ENCODE measurements at regions not wholly inside any gene's neighbourhood (a gene's known extent, or its start where the extent isn't known, plus 50 kb on each side); places are given as distances from the start of the nearest gene placed in this dataset.

GRCh38 chr7:88490161-88490560, 183.5 kb upstream of the STEAP4 start:
- no peak for DNase-seq (ENCODE audit: low spot score)
- TF ChIP-seq, protein P1, sequence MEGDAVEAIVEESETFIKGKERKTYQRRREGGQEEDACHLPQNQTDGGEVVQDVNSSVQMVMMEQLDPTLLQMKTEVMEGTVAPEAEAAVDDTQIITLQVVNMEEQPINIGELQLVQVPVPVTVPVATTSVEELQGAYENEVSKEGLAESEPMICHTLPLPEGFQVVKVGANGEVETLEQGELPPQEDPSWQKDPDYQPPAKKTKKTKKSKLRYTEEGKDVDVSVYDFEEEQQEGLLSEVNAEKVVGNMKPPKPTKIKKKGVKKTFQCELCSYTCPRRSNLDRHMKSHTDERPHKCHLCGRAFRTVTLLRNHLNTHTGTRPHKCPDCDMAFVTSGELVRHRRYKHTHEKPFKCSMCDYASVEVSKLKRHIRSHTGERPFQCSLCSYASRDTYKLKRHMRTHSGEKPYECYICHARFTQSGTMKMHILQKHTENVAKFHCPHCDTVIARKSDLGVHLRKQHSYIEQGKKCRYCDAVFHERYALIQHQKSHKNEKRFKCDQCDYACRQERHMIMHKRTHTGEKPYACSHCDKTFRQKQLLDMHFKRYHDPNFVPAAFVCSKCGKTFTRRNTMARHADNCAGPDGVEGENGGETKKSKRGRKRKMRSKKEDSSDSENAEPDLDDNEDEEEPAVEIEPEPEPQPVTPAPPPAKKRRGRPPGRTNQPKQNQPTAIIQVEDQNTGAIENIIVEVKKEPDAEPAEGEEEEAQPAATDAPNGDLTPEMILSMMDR (IDR thresholded peaks at IDR 0.05; ENCODE audit: extremely low read depth, missing control alignments), result no peak

- no peak for DNase-seq (ENCODE audit: low spot score)
- TF ChIP-seq, protein P1 (IDR thresholded peaks at IDR 0.05; ENCODE audit: extremely low read depth, missing control alignments), result no peak
Measured at GRCh38 chr7:88485821-88486220, 179.1 kb upstream of the STEAP4 start.

- DNase-seq (ENCODE audit: low spot score), result no peak
- TF ChIP-seq, protein P1 (IDR thresholded peaks at IDR 0.05; ENCODE audit: extremely low read depth, missing control alignments), result no peak
Measured at GRCh38 chr7:88484551-88484950, 177.9 kb upstream of the STEAP4 start.

GRCh38 chr7:88480896-88481295, 174.2 kb upstream of the STEAP4 start:
- TF ChIP-seq, protein P1 (IDR thresholded peaks at IDR 0.05; ENCODE audit: extremely low read depth, missing control alignments), result no peak
- DNase-seq (ENCODE audit: low spot score), result no peak

DNA sequence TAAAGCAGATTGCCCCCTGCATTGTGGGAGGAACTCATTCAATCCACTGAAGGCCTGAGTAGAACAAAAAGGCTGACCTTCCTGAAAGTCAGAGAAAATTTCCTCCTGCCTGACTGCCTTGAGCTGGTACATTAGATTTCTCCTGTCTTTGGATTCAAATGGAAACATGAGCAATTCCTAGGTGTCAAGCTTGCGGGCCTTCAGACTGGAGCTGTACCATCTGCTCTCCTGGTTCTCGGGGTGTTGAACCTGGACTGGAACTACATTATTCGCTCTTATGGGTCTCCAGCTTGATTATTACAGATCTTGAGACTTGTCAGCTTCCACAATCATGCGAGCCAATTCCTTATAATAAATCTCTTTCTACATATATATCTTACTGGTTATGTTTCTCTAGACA, 173.6 kb upstream of the STEAP4 start:
- TF ChIP-seq, protein P1 (IDR thresholded peaks at IDR 0.05; ENCODE audit: extremely low read depth, missing control alignments), result no peak
- no peak for DNase-seq (ENCODE audit: low spot score)

- TF ChIP-seq, protein P1 (IDR thresholded peaks at IDR 0.05; ENCODE audit: extremely low read depth, missing control alignments), result no peak
- no peak for DNase-seq (ENCODE audit: low spot score)
Measured at GRCh38 chr7:88477976-88478375, 171.3 kb upstream of the STEAP4 start.

- TF ChIP-seq, protein P1 (IDR thresholded peaks at IDR 0.05; ENCODE audit: extremely low read depth, missing control alignments), result no peak
- no peak for DNase-seq (ENCODE audit: low spot score)
Measured at GRCh38 chr7:88465600-88465999, 158.9 kb upstream of the STEAP4 start.
